ENCODE measurements at regions not wholly inside any gene's neighbourhood (a gene's known extent, or its start where the extent isn't known, plus 50 kb on each side); places are given as distances from the start of the nearest gene placed in this dataset.

DNA sequence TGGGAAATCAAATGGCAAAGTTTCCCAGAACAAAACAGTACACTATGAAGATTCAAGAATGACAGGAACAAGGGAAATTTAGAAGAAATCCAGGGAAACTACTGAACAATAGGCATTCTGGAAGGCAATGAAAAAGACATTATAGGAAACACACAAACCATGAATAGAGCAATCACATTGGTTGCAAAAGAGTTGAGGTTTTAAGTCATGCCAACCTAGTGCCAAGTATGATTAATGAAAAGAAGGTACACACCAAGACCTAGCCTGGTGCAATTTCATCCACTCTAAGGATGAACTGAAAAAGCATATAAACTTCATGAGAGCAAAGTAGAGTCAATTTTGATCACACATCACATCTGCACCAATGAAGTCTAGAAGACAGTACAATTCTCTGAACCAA lies 326.9 kb downstream of the PDHA2 start:
- no peak for DNase-seq
- no peaks in the 10 kb centered on the region for H3K27me3 ChIP-seq (ENCODE audit: insufficient read depth, low read depth, severe bottlenecking)
- H3K4me3 ChIP-seq (ENCODE audit: low read depth, low read length) = no peak overlapping the region
- H3K27ac ChIP-seq = no peak overlapping the region
- H3K36me3 ChIP-seq = no peaks in the 10 kb centered on the region
- TF ChIP-seq, protein P1, sequence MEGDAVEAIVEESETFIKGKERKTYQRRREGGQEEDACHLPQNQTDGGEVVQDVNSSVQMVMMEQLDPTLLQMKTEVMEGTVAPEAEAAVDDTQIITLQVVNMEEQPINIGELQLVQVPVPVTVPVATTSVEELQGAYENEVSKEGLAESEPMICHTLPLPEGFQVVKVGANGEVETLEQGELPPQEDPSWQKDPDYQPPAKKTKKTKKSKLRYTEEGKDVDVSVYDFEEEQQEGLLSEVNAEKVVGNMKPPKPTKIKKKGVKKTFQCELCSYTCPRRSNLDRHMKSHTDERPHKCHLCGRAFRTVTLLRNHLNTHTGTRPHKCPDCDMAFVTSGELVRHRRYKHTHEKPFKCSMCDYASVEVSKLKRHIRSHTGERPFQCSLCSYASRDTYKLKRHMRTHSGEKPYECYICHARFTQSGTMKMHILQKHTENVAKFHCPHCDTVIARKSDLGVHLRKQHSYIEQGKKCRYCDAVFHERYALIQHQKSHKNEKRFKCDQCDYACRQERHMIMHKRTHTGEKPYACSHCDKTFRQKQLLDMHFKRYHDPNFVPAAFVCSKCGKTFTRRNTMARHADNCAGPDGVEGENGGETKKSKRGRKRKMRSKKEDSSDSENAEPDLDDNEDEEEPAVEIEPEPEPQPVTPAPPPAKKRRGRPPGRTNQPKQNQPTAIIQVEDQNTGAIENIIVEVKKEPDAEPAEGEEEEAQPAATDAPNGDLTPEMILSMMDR (IDR thresholded peaks at IDR 0.05; ENCODE audit: low read depth, low read length) = no peak
- H3K9me3 ChIP-seq (ENCODE audit: severe bottlenecking) = no peaks in the 10 kb centered on the region

DNA sequence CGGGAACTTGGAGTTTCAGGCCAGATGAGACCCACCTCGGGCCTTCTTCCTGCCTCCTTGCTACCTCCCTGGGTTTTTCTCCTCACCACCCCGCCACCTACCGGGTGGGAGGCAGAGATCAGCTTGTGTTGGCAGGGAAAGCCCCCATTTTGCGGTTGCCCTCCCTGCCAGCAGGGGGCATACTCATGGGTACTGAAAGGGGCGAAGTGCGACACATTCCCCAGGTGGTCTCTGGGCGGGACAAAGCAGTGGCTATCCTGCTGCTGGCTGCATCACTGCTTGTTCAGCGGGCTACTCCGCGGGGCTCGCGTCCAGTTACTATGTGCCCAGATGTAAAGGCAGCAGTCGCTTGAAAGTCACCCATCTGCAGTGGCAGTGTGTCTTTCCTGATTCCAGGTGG lies 330.3 kb downstream of the PDHA2 start:
- no peak overlapping the region for H3K4me3 ChIP-seq (ENCODE audit: low read depth, low read length)
- H3K27me3 ChIP-seq (ENCODE audit: insufficient read depth, low read depth, severe bottlenecking) = no peaks in the 10 kb centered on the region
- H3K27ac ChIP-seq = no peak overlapping the region
- TF ChIP-seq, protein P1 (IDR thresholded peaks at IDR 0.05; ENCODE audit: low read depth, low read length) = peak; percentile 50
- peak; percentile 10 for DNase-seq
- H3K36me3 ChIP-seq = no peaks in the 10 kb centered on the region
- no peaks in the 10 kb centered on the region for H3K9me3 ChIP-seq (ENCODE audit: severe bottlenecking)

DNA sequence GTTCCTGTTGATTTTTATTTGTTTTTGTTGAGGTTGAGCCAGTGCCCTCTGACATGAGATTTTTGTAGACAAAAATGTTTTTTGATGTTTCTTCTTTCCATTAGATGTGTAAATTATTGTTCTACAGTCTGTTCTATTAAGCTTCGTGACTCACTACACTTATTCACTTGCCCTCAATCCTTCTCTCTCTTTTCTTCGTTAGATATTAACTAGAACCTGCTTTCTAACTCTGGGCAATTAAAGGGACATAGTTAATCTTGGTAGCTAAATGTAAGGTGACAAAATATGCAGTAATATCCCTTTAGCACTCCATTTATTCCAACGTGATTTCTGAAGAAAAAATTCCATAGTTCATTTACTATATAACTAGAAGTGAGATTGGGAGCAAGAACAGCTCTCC lies 333.9 kb downstream of the PDHA2 start:
- TF ChIP-seq, protein P1 (IDR thresholded peaks at IDR 0.05; ENCODE audit: low read depth, low read length) = no peak
- H3K27me3 ChIP-seq (ENCODE audit: insufficient read depth, low read depth, severe bottlenecking) = no peaks in the 10 kb centered on the region
- no peak overlapping the region for H3K4me3 ChIP-seq (ENCODE audit: low read depth, low read length)
- no peak overlapping the region for H3K27ac ChIP-seq
- H3K36me3 ChIP-seq = no peaks in the 10 kb centered on the region
- H3K9me3 ChIP-seq (ENCODE audit: severe bottlenecking) = no peaks in the 10 kb centered on the region
- no peak for DNase-seq

DNA sequence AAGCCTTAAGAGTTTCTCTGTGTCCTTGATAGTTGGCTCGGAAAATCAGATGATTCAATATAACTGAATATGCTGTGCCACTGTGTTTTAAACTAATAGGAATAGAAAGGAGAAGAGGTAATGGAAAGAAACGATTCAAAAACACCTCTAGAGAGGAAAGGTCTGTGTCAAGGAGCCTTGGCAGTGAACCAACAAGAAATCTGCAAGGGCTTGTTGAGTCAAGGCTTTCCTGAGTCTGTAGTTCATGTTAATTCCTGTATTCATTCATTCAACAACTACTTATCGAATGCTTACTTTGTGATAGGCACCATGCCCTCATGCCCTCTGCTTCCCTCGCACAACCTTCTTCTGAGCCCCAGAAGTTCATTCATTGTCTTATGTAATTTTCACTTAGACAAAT lies 336.0 kb downstream of the PDHA2 start:
- no peak overlapping the region for H3K27ac ChIP-seq
- H3K9me3 ChIP-seq (ENCODE audit: severe bottlenecking) = no peaks in the 10 kb centered on the region
- no peak overlapping the region for H3K4me3 ChIP-seq (ENCODE audit: low read depth, low read length)
- no peaks in the 10 kb centered on the region for H3K27me3 ChIP-seq (ENCODE audit: insufficient read depth, low read depth, severe bottlenecking)
- TF ChIP-seq, protein P1 (IDR thresholded peaks at IDR 0.05; ENCODE audit: low read depth, low read length) = no peak
- H3K36me3 ChIP-seq = no peaks in the 10 kb centered on the region
- no peak for DNase-seq

DNA sequence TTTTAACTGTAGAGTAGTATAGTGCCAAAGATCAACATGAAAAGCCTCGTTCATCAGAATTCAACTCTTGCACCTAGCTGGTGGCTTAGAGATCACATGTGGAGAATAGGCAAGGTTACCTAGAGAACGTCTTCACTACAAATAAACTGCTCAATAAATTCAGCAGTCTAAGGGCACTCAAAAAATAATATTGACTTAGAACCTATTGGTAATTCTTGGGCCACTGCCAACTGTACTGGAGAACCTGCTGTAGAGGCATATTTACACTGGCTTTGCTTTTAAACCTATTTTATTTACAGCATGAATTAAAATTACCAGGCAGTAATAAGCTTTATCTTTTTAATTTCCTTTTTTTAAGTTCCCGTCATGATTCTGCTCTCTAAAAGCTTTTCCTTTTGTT lies 343.7 kb downstream of the PDHA2 start:
- no peaks in the 10 kb centered on the region for H3K36me3 ChIP-seq
- no peak for DNase-seq
- no peak overlapping the region for H3K4me3 ChIP-seq (ENCODE audit: low read depth, low read length)
- TF ChIP-seq, protein P1 (IDR thresholded peaks at IDR 0.05; ENCODE audit: low read depth, low read length) = no peak
- no peaks in the 10 kb centered on the region for H3K9me3 ChIP-seq (ENCODE audit: severe bottlenecking)
- H3K27me3 ChIP-seq (ENCODE audit: insufficient read depth, low read depth, severe bottlenecking) = no peaks in the 10 kb centered on the region
- no peak overlapping the region for H3K27ac ChIP-seq

DNA sequence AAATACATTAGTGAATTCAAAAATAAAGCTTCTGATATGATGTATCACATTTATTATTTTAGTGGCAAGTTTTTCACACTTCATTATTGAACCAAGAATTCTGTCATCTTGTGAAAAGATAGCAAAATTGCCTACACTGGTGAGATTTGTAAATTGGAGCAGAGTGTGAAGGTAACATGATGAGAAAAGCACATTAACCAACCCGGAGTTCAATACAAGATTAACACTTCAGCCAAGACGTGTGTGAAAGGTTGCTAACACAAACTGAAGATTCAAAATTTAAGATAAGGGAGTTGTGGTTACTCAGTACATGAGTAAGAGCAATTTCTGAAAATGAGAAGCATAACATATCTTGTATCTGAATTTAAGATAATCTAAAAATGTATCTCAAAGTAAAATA lies 346.7 kb downstream of the PDHA2 start:
- Histone ChIP-seq H3K36me3 (no peaks in the 10 kb centered on the region), H3K27me3 (ENCODE audit: insufficient read depth, low read depth, severe bottlenecking) (no peaks in the 10 kb centered on the region), H3K9me3 (ENCODE audit: severe bottlenecking) (no peaks in the 10 kb centered on the region), H3K27ac (no peak overlapping the region), H3K4me3 (ENCODE audit: low read depth, low read length) (no peak overlapping the region)
- DNase-seq = no peak
- TF ChIP-seq, protein P1 (IDR thresholded peaks at IDR 0.05; ENCODE audit: low read depth, low read length) = no peak

All from WERI-Rb-1 (cell line).